H9 (cell line): ENCODE measurements at regions not wholly inside any gene's neighbourhood (a gene's known extent, or its start where the extent isn't known, plus 50 kb on each side); places are given as distances from the start of the nearest gene placed in this dataset.

Experiments used
- DNase-seq: peaks from one replicate; pipeline ENCODE4 v3.0.0-alpha.2; 2017
- H2AFZ ChIP-seq: one replicate; pipeline ENCODE4 v1.6.1; 2013; ENCODE audit warnings: mild to moderate bottlenecking, low read length, control low read depth, moderate library complexity
- H2AK5ac ChIP-seq: 2 replicates; pipeline ENCODE4 v1.6.1; 2013; ENCODE audit warnings: low read length, control low read depth, mixed read lengths; ENCODE audit not compliant: insufficient read length
- H2BK120ac ChIP-seq: one replicate; pipeline ENCODE4 v1.6.1; 2013; ENCODE audit warnings: low read depth, mild to moderate bottlenecking, low read length, control low read depth, inconsistent platforms; ENCODE audit not compliant: poor library complexity, severe bottlenecking
- H2BK12ac ChIP-seq: 2 replicates; pipeline ENCODE4 v1.6.1; 2013; ENCODE audit warnings: low read length, control low read depth, mixed read lengths, low read depth; ENCODE audit not compliant: insufficient read length
- H2BK15ac ChIP-seq: 2 replicates; pipeline ENCODE4 v1.6.1; 2013; ENCODE audit warnings: low read depth, low read length, control low read depth
- H2BK20ac ChIP-seq: one replicate; pipeline ENCODE4 v1.6.1; 2013; ENCODE audit warnings: low read depth, mild to moderate bottlenecking, low read length, control low read depth, inconsistent platforms; ENCODE audit not compliant: poor library complexity, severe bottlenecking
- H2BK5ac ChIP-seq: 2 replicates; pipeline ENCODE4 v1.6.1; 2013; ENCODE audit warnings: low read length, control low read depth, mixed read lengths; ENCODE audit not compliant: insufficient read length
- H3K14ac ChIP-seq: 2 replicates; pipeline ENCODE4 v1.6.1; 2013; ENCODE audit warnings: low read length, control low read depth; ENCODE audit not compliant: insufficient read depth
- H3K18ac ChIP-seq: 2 replicates; pipeline ENCODE4 v1.6.1; 2013; ENCODE audit warnings: low read depth, mild to moderate bottlenecking, mixed read lengths, low read length, control low read depth; ENCODE audit not compliant: insufficient read length
- H3K23ac ChIP-seq: 2 replicates; pipeline ENCODE4 v1.6.1; 2013; ENCODE audit warnings: low read length, control low read depth, mixed read lengths, low read depth; ENCODE audit not compliant: insufficient read length
- H3K23me2 ChIP-seq: 2 replicates; pipeline ENCODE4 v1.6.1; 2013; ENCODE audit warnings: low read depth, mild to moderate bottlenecking, mixed read lengths, low read length, control low read depth; ENCODE audit not compliant: insufficient read length, poor library complexity, severe bottlenecking
- H3K27ac ChIP-seq: 2 replicates; pipeline ENCODE4 v1.5.1; 2013; ENCODE audit warnings: low read length, control low read depth, mixed read lengths, low read depth; ENCODE audit not compliant: insufficient read length
- H3K27me3 ChIP-seq: 2 replicates; pipeline ENCODE4 v1.6.1; 2013; ENCODE audit warnings: low read length, control low read depth, inconsistent platforms; ENCODE audit not compliant: insufficient read depth
- H3K4ac ChIP-seq: 2 replicates; pipeline ENCODE4 v1.6.1; 2013; ENCODE audit warnings: low read depth, mild to moderate bottlenecking, control low read depth, inconsistent platforms, low read length, moderate library complexity
- H3K4me1 ChIP-seq: 2 replicates; pipeline ENCODE4 v1.6.1; 2013; ENCODE audit warnings: low read length, control low read depth, inconsistent platforms; ENCODE audit not compliant: insufficient read depth
- H3K4me2 ChIP-seq: 2 replicates; pipeline ENCODE4 v1.6.1; 2013; ENCODE audit warnings: low read length, control low read depth, mixed read lengths; ENCODE audit not compliant: insufficient read length, insufficient read depth
- H3K56ac ChIP-seq: 2 replicates; pipeline ENCODE4 v1.6.1; 2013; ENCODE audit warnings: low read depth, mild to moderate bottlenecking, mixed read lengths, low read length, control low read depth; ENCODE audit not compliant: insufficient read length
- H3K79me1 ChIP-seq: 2 replicates; pipeline ENCODE4 v1.6.1; 2013; ENCODE audit warnings: low read depth, mild to moderate bottlenecking, moderate library complexity, low read length, control low read depth, inconsistent platforms; ENCODE audit not compliant: insufficient read depth, poor library complexity, severe bottlenecking
- H3K79me2 ChIP-seq: 2 replicates; pipeline ENCODE4 v1.6.1; 2013; ENCODE audit warnings: low read length, control low read depth, inconsistent platforms; ENCODE audit not compliant: insufficient read depth
- H3K9ac ChIP-seq: 2 replicates; pipeline ENCODE4 v1.6.1; 2013; ENCODE audit warnings: low read length, control low read depth, mixed read lengths; ENCODE audit not compliant: insufficient read length; ENCODE audit errors: extremely low read depth
- H3K9me3 ChIP-seq: one replicate; pipeline ENCODE4 v1.6.1; 2013; ENCODE audit warnings: low read depth, low read length, inconsistent platforms; ENCODE audit not compliant: control insufficient read depth
- H3T11ph ChIP-seq: one replicate; pipeline ENCODE4 v1.6.1; 2013; ENCODE audit warnings: mild to moderate bottlenecking, low read length, control low read depth, inconsistent platforms
- H4K20me1 ChIP-seq: one replicate; pipeline ENCODE4 v1.6.1; 2013; ENCODE audit not compliant: control insufficient read depth, insufficient read length, insufficient read depth
- H4K5ac ChIP-seq: 2 replicates; pipeline ENCODE4 v1.6.1; 2013; ENCODE audit warnings: low read depth, mild to moderate bottlenecking, mixed read lengths, low read length, control low read depth; ENCODE audit not compliant: insufficient read length
- H4K8ac ChIP-seq: replicated peaks from 2 replicates; pipeline ENCODE4 v1.6.1; 2013; ENCODE audit warnings: low read length, control low read depth, mixed read lengths, low read depth; ENCODE audit not compliant: insufficient read length
- H4K91ac ChIP-seq: 2 replicates; pipeline ENCODE4 v1.6.1; 2013; ENCODE audit warnings: low read depth, mild to moderate bottlenecking, moderate library complexity, mixed read lengths, low read length, control low read depth; ENCODE audit not compliant: insufficient read length
- H3K27ac Mint-ChIP-seq, 3 experiments: 2 replicates in 2 of 3; 3 replicates in 1 of 3; pipeline ENCODE4 v1.8.0; 2020 to 2021; ENCODE audit warnings: mixed read lengths in 3 of 3, mild to moderate bottlenecking in 1 of 3, moderate library complexity in 1 of 3
- H3K27me3 Mint-ChIP-seq: 2 replicates; pipeline ENCODE4 v1.8.0; 2021; ENCODE audit warnings: low read depth, mild to moderate bottlenecking, moderate library complexity, mixed read lengths
- H3K36me3 Mint-ChIP-seq, 3 experiments: 2 replicates in 2 of 3; 3 replicates in 1 of 3; pipeline ENCODE4 v1.8.0; 2020 to 2021; ENCODE audit warnings: low read depth in 3 of 3, mixed read lengths in 3 of 3; ENCODE audit not compliant: insufficient read depth in 1 of 3
- H3K4me1 Mint-ChIP-seq, 2 experiments: 2 replicates each; pipeline ENCODE4 v1.8.0; 2020; ENCODE audit warnings: mixed read lengths in 2 of 2
- H3K4me3 Mint-ChIP-seq, 2 experiments: 2 replicates in 1 of 2; 3 replicates in 1 of 2; pipeline ENCODE4 v1.8.0; 2020 to 2021; ENCODE audit warnings: mild to moderate bottlenecking in 2 of 2, mixed read lengths in 2 of 2, moderate library complexity in 1 of 2
- H3K9me3 Mint-ChIP-seq, 2 experiments: 2 replicates in 1 of 2; 3 replicates in 1 of 2; pipeline ENCODE4 v1.8.0; 2020; ENCODE audit warnings: mild to moderate bottlenecking in 2 of 2, mixed read lengths in 2 of 2, moderate library complexity in 1 of 2
- WGBS: extraction: QIAGEN DNeasy Blood & Tissue Kit; methylation state at CpG from one replicate; pipeline ENCODE4 v1.1.7; 2013; ENCODE audit warnings: missing lambda C conversion rate, low lambda C conversion rate, mixed read lengths; ENCODE audit not compliant: insufficient read length; ENCODE audit errors: extremely low coverage; 5-methylcytosine and 5-hydroxymethylcytosine counted together
- TF ChIP-seq, protein P1 (sequence below): fragments of 200-600 bp; sonication (generic); conservative IDR thresholded peaks from 3 replicates; pipeline ENCODE4 v1.8.0; 2021; ENCODE audit warnings: antibody characterized with exemption, mild to moderate bottlenecking

DNA sequence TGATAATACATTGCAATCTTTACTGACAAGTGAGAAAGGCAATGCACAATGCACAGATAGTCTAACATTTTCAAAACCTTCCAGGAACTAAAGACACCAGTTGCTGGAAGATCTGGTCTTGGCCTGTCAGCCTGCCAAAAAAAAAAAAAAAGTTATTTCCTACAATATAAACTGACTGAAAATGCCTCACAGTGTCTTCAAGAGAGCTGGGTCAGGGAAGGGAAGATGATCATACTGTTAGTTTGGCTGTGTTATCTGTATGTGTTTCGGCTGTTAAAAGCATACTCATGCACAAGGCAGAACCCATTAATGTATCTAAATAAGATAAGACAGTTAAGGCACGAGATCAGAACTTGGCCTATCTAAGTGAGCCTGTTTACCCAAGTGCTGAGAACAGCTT lies 673.4 kb downstream of the MECOM start:
- H2BK12ac ChIP-seq: no peak overlapping the region
- H4K20me1 ChIP-seq: no peaks in the 10 kb centered on the region
- no peak overlapping the region for H3K14ac ChIP-seq
- no CpG with 5 or more reads among the region's 2 CpGs for WGBS
- no peak overlapping the region for H3K4me2 ChIP-seq
- no peak overlapping the region for H2BK20ac ChIP-seq
- H2BK120ac ChIP-seq: no peak overlapping the region
- no peak overlapping the region for H2BK15ac ChIP-seq
- no peak overlapping the region for H4K5ac ChIP-seq
- H2BK5ac ChIP-seq: no peak overlapping the region
- Mint-ChIP-seq H3K4me1 (peaks cover 6 to 10% of the 10 kb centered on the region in 2 experiments), H3K9me3 (no peaks in the 10 kb centered on the region), H3K36me3 (no peaks in the 10 kb centered on the region), H3K4me3 (no peak overlapping the region), H3K27ac (peak overlapping the region in 1 of 3 experiments; percentile 56; a peak in 1 of 7 replicates), H3K27me3 (no peaks in the 10 kb centered on the region)
- H4K8ac ChIP-seq: no peak overlapping the region
- H3K18ac ChIP-seq: no peak overlapping the region
- no peak overlapping the region for H2AK5ac ChIP-seq
- no peaks in the 10 kb centered on the region for H3K79me1 ChIP-seq
- no peak for DNase-seq
- no peaks in the 10 kb centered on the region for H3K4me1 ChIP-seq
- H3T11ph ChIP-seq: no peak overlapping the region
- no peak overlapping the region for H3K9ac ChIP-seq
- H3K27me3 ChIP-seq: no peaks in the 10 kb centered on the region
- H3K79me2 ChIP-seq: no peaks in the 10 kb centered on the region
- no peak overlapping the region for H3K27ac ChIP-seq
- no peak overlapping the region for H4K91ac ChIP-seq
- H3K9me3 ChIP-seq: no peaks in the 10 kb centered on the region
- no peaks in the 10 kb centered on the region for H3K23me2 ChIP-seq
- no peak overlapping the region for H3K56ac ChIP-seq
- no peak overlapping the region for H3K4ac ChIP-seq
- H2AFZ ChIP-seq: no peak overlapping the region
- TF ChIP-seq, protein P1, sequence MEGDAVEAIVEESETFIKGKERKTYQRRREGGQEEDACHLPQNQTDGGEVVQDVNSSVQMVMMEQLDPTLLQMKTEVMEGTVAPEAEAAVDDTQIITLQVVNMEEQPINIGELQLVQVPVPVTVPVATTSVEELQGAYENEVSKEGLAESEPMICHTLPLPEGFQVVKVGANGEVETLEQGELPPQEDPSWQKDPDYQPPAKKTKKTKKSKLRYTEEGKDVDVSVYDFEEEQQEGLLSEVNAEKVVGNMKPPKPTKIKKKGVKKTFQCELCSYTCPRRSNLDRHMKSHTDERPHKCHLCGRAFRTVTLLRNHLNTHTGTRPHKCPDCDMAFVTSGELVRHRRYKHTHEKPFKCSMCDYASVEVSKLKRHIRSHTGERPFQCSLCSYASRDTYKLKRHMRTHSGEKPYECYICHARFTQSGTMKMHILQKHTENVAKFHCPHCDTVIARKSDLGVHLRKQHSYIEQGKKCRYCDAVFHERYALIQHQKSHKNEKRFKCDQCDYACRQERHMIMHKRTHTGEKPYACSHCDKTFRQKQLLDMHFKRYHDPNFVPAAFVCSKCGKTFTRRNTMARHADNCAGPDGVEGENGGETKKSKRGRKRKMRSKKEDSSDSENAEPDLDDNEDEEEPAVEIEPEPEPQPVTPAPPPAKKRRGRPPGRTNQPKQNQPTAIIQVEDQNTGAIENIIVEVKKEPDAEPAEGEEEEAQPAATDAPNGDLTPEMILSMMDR: no peak
- H3K23ac ChIP-seq: no peak overlapping the region
